MM.1S (cell line): ENCODE measurements at regions not wholly inside any gene's neighbourhood (a gene's known extent, or its start where the extent isn't known, plus 50 kb on each side); places are given as distances from the start of the nearest gene placed in this dataset.

Experiments
- DNase-seq: peaks from one replicate; pipeline ENCODE4 v3.0.0-alpha.2; 2015
- H2AFZ ChIP-seq: fragments of 300-600 bp; sonication (generic); 2 replicates; pipeline ENCODE4 v1.6.0; 2016; ENCODE audit warnings: antibody characterized with exemption, low read length
- H3F3A ChIP-seq: fragments of 300-600 bp; sonication (generic); 2 replicates; pipeline ENCODE4 v1.6.1; 2016; ENCODE audit warnings: mild to moderate bottlenecking, antibody characterized with exemption, low read length, moderate library complexity, mixed read lengths; ENCODE audit not compliant: insufficient read depth
- H3K27ac ChIP-seq: fragments of 300-600 bp; sonication (generic); 2 replicates; pipeline ENCODE4 v1.5.1; 2016; ENCODE audit warnings: mild to moderate bottlenecking, low read length
- H3K27me3 ChIP-seq: fragments of 300-600 bp; sonication (generic); replicated peaks from 2 replicates; pipeline ENCODE4 v1.6.0; 2016; ENCODE audit warnings: low read length; ENCODE audit not compliant: insufficient read depth
- H3K36me3 ChIP-seq: fragments of 300-600 bp; sonication (generic); replicated peaks from 2 replicates; pipeline ENCODE4 v1.6.1; 2016; ENCODE audit warnings: mild to moderate bottlenecking, low read length, mixed read lengths; ENCODE audit not compliant: insufficient read depth
- H3K4me1 ChIP-seq: fragments of 300-600 bp; sonication (generic); 2 replicates; pipeline ENCODE4 v1.6.1; 2016; ENCODE audit warnings: low read length, mixed read lengths
- H3K4me2 ChIP-seq: fragments of 300-600 bp; sonication (generic); 2 replicates; pipeline ENCODE4 v1.6.0; 2016; ENCODE audit warnings: low read depth, low read length
- H3K4me3 ChIP-seq: fragments of 300-600 bp; sonication (generic); 2 replicates; pipeline ENCODE4 v1.5.1; 2016; ENCODE audit warnings: low read length, mixed read lengths
- H3K79me2 ChIP-seq: fragments of 300-600 bp; sonication (generic); 2 replicates; pipeline ENCODE4 v1.6.1; 2016; ENCODE audit warnings: mixed run types, low read length, mixed read lengths
- H3K9ac ChIP-seq: fragments of 300-600 bp; sonication (generic); 2 replicates; pipeline ENCODE4 v1.6.1; 2016; ENCODE audit warnings: low read length, mixed read lengths
- H3K9me2 ChIP-seq: fragments of 300-600 bp; sonication (generic); replicated peaks from 2 replicates; pipeline ENCODE4 v1.6.1; 2016; ENCODE audit warnings: mild to moderate bottlenecking, low read length, mixed read lengths; ENCODE audit not compliant: insufficient read depth
- H3K9me3 ChIP-seq: fragments of 300-600 bp; sonication (generic); replicated peaks from 2 replicates; pipeline ENCODE4 v1.6.1; 2016; ENCODE audit warnings: mild to moderate bottlenecking, low read length, mixed read lengths; ENCODE audit not compliant: insufficient read depth
- H4K20me1 ChIP-seq: fragments of 300-600 bp; sonication (generic); 2 replicates; pipeline ENCODE4 v1.6.1; 2016; ENCODE audit warnings: mild to moderate bottlenecking, low read length, moderate library complexity, mixed read lengths; ENCODE audit not compliant: insufficient read depth
- EZH2 ChIP-seq: fragments of 300-600 bp; sonication (generic); optimal IDR thresholded peaks from 2 replicates; pipeline ENCODE3; 2017; ENCODE audit warnings: low read depth, mild to moderate bottlenecking, antibody characterized with exemption, low read length, mixed read lengths
- EZH2phosphoT487 ChIP-seq: fragments of 300-600 bp; sonication (generic); IDR thresholded peaks from 2 replicates; pipeline ENCODE4 v1.6.1; 2018; ENCODE audit warnings: antibody characterized with exemption, low read length
- TF ChIP-seq, protein P1 (sequence below): fragments of 300-600 bp; sonication (generic); IDR thresholded peaks from 2 replicates; pipeline ENCODE4 v1.5.1; 2016; ENCODE audit warnings: antibody characterized with exemption, low read length, mixed read lengths

GRCh38 chr9:23524607-23525155, 301.4 kb downstream of the ELAVL2 start:
- Histone ChIP-seq H3K27me3 (no peaks in the 10 kb centered on the region), H3K79me2 (no peaks in the 10 kb centered on the region), H3K4me2 (no peak overlapping the region), H4K20me1 (no peaks in the 10 kb centered on the region), H3K4me3 (no peak overlapping the region), H2AFZ (no peak overlapping the region), H3K4me1 (no peaks in the 10 kb centered on the region), H3K9me2 (no peaks in the 10 kb centered on the region), H3K36me3 (no peaks in the 10 kb centered on the region), H3K9me3 (no peaks in the 10 kb centered on the region), H3K27ac (no peak overlapping the region), H3F3A (no peaks in the 10 kb centered on the region), H3K9ac (no peak overlapping the region)
- no peak for DNase-seq
- no peak for TF ChIP-seq EZH2
- TF ChIP-seq EZH2phosphoT487 = no peak
- TF ChIP-seq, protein P1, sequence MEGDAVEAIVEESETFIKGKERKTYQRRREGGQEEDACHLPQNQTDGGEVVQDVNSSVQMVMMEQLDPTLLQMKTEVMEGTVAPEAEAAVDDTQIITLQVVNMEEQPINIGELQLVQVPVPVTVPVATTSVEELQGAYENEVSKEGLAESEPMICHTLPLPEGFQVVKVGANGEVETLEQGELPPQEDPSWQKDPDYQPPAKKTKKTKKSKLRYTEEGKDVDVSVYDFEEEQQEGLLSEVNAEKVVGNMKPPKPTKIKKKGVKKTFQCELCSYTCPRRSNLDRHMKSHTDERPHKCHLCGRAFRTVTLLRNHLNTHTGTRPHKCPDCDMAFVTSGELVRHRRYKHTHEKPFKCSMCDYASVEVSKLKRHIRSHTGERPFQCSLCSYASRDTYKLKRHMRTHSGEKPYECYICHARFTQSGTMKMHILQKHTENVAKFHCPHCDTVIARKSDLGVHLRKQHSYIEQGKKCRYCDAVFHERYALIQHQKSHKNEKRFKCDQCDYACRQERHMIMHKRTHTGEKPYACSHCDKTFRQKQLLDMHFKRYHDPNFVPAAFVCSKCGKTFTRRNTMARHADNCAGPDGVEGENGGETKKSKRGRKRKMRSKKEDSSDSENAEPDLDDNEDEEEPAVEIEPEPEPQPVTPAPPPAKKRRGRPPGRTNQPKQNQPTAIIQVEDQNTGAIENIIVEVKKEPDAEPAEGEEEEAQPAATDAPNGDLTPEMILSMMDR = no peak

GRCh38 chr9:23526806-23527205, 299.2 kb downstream of the ELAVL2 start:
- Histone ChIP-seq H3K4me3 (no peak overlapping the region), H3K36me3 (no peaks in the 10 kb centered on the region), H3K27ac (no peak overlapping the region), H4K20me1 (no peaks in the 10 kb centered on the region), H3K4me2 (no peak overlapping the region), H2AFZ (no peak overlapping the region), H3K79me2 (no peaks in the 10 kb centered on the region), H3K9me2 (no peaks in the 10 kb centered on the region), H3K9ac (no peak overlapping the region), H3K4me1 (no peaks in the 10 kb centered on the region), H3K27me3 (no peaks in the 10 kb centered on the region), H3K9me3 (no peaks in the 10 kb centered on the region), H3F3A (no peaks in the 10 kb centered on the region)
- no peak for TF ChIP-seq EZH2
- no peak for TF ChIP-seq EZH2phosphoT487
- TF ChIP-seq, protein P1 = no peak
- DNase-seq = no peak

GRCh38 chr9:23532282-23532681, 293.8 kb downstream of the ELAVL2 start:
- no peaks in the 10 kb centered on the region for H3K9me3 ChIP-seq
- no peaks in the 10 kb centered on the region for H3K27me3 ChIP-seq
- DNase-seq = no peak
- no peaks in the 10 kb centered on the region for H3K4me1 ChIP-seq
- H2AFZ ChIP-seq = no peak overlapping the region
- H3K79me2 ChIP-seq = no peaks in the 10 kb centered on the region
- no peaks in the 10 kb centered on the region for H4K20me1 ChIP-seq
- no peaks in the 10 kb centered on the region for H3F3A ChIP-seq
- H3K4me3 ChIP-seq = no peak overlapping the region
- no peak overlapping the region for H3K9ac ChIP-seq
- H3K36me3 ChIP-seq = no peaks in the 10 kb centered on the region
- no peak overlapping the region for H3K27ac ChIP-seq
- no peaks in the 10 kb centered on the region for H3K9me2 ChIP-seq
- TF ChIP-seq EZH2phosphoT487 (no peak), EZH2 (no peak)
- TF ChIP-seq, protein P1 = no peak
- H3K4me2 ChIP-seq = no peak overlapping the region
